ENCODE measurements at regions not wholly inside any gene's neighbourhood (a gene's known extent, or its start where the extent isn't known, plus 50 kb on each side); places are given as distances from the start of the nearest gene placed in this dataset.

DNA sequence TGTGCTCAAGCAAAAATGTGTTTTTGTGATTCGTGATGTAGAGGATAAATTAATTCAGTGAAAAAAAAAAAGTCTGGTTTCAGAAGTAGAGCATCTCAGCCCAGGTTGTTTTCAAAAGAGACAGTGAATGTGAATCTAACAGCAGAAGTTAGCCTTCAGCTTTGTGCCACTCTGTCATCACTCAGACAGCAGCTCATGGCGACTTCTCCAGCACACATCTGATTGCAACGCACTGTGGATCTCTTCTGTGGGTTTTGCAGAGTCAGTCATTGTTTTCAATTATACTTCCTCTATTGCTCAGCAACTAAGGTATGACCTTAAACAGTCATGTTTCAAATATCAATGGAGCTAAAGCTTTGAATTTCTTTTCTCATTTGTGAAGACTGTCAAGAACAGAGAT is 335.5 kb upstream of the POU3F2 start:
- ChIA-PET CTCF (no interaction called here), POLR2A (no interaction called here)
- no peak for DNase-seq (ENCODE audit: low read depth)
- Histone ChIP-seq H3K4me3 (ENCODE audit: low read depth, low read length) (no peak overlapping the region), H3K27me3 (ENCODE audit: control insufficient read depth, insufficient read depth, low read length) (no peaks in the 10 kb centered on the region), H3K36me3 (ENCODE audit: control insufficient read depth, insufficient read depth, low read length) (no peaks in the 10 kb centered on the region)
- TF ChIP-seq, protein P1, sequence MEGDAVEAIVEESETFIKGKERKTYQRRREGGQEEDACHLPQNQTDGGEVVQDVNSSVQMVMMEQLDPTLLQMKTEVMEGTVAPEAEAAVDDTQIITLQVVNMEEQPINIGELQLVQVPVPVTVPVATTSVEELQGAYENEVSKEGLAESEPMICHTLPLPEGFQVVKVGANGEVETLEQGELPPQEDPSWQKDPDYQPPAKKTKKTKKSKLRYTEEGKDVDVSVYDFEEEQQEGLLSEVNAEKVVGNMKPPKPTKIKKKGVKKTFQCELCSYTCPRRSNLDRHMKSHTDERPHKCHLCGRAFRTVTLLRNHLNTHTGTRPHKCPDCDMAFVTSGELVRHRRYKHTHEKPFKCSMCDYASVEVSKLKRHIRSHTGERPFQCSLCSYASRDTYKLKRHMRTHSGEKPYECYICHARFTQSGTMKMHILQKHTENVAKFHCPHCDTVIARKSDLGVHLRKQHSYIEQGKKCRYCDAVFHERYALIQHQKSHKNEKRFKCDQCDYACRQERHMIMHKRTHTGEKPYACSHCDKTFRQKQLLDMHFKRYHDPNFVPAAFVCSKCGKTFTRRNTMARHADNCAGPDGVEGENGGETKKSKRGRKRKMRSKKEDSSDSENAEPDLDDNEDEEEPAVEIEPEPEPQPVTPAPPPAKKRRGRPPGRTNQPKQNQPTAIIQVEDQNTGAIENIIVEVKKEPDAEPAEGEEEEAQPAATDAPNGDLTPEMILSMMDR (IDR thresholded peaks at IDR 0.05; ENCODE audit: insufficient read depth, low read depth, low read length): no peak

DNA sequence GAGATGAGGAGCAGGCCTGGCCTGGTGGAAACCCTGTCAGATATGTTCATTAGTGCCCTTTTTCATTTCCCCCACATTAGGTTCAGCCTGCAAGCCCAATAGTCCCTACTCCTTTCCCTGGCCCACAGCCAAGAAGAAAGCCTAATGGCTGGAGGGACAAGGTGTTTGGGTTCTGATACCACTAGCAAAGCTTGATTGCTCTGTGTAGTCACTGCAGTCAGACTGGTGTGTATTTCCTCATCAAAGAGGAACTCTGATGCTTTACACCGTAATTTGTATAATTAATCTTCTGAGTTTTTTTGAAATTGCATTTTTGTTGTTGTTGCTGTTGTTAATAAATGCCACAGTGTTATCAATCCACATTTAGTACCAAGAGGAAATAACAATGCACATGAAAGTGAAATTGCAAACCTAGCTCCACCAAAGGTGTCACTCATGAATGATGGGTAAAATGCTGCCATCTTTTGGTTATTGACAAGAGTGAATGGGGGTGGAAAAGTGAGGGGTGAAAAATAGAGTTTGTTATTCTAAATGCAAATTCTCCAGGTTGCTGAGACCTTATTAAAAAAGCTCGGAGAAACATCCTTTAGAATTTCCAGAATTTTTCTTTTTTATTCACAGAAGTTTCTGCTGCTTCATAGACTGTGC is 320.2 kb upstream of the POU3F2 start:
- Histone ChIP-seq H3K27me3 (ENCODE audit: control insufficient read depth, insufficient read depth, low read length) (no peaks in the 10 kb centered on the region), H3K4me3 (ENCODE audit: low read depth, low read length) (no peak overlapping the region), H3K36me3 (ENCODE audit: control insufficient read depth, insufficient read depth, low read length) (no peaks in the 10 kb centered on the region)
- TF ChIP-seq, protein P1 (IDR thresholded peaks at IDR 0.05; ENCODE audit: insufficient read depth, low read depth, low read length): no peak
- DNase-seq (ENCODE audit: low read depth): no peak
- ChIA-PET POLR2A (no interaction called here), CTCF (no interaction called here)

DNA sequence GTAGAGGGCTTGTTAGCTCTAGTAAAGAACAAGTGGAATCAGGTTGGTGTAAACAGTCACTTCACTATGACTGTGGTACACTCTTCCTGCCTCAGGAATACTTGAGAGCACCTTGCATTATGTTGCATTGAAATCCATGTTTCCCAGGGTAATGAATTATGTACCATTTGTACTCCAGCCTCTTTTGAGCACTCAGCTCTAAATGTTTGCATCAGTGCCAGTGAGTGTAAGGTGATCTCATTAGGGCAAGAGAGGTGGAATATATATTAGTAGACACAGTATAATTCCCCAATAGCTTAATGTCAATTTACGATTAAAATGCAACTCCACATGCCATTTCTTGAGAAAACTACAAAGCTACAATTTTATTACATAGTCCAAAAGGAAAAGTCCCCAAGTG is 319.6 kb upstream of the POU3F2 start:
- TF ChIP-seq, protein P1 (IDR thresholded peaks at IDR 0.05; ENCODE audit: insufficient read depth, low read depth, low read length): no peak
- Histone ChIP-seq H3K36me3 (ENCODE audit: control insufficient read depth, insufficient read depth, low read length) (no peaks in the 10 kb centered on the region), H3K27me3 (ENCODE audit: control insufficient read depth, insufficient read depth, low read length) (no peaks in the 10 kb centered on the region), H3K4me3 (ENCODE audit: low read depth, low read length) (no peak overlapping the region)
- DNase-seq (ENCODE audit: low read depth): no peak
- ChIA-PET CTCF (no interaction called here), POLR2A (no interaction called here)

DNA sequence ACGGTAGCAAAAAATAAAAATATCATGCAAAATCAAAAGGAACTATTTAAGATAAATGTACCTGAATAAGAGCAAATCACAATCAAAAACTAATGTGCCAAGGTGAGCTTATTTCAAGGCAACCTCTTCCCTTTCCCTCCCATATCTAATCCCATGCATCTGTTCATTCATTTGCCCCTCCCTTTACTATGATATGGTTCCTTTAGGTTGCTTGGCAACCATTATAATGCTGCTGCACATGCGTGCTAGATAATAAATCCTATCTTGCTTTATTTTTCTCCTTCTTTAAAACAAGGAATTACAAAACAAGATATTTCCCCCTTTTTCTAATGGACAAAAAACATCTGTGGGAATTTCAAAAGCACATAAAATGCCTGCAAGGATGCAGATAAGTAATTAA is 318.2 kb upstream of the POU3F2 start:
- no peaks in the 10 kb centered on the region for H3K27me3 ChIP-seq (ENCODE audit: control insufficient read depth, insufficient read depth, low read length)
- POLR2A ChIA-PET: no interaction called here
- DNase-seq (ENCODE audit: low read depth): no peak
- CTCF ChIA-PET: no interaction called here
- TF ChIP-seq, protein P1 (IDR thresholded peaks at IDR 0.05; ENCODE audit: insufficient read depth, low read depth, low read length): no peak
- H3K4me3 ChIP-seq (ENCODE audit: low read depth, low read length): no peak overlapping the region
- H3K36me3 ChIP-seq (ENCODE audit: control insufficient read depth, insufficient read depth, low read length): no peaks in the 10 kb centered on the region

DNA sequence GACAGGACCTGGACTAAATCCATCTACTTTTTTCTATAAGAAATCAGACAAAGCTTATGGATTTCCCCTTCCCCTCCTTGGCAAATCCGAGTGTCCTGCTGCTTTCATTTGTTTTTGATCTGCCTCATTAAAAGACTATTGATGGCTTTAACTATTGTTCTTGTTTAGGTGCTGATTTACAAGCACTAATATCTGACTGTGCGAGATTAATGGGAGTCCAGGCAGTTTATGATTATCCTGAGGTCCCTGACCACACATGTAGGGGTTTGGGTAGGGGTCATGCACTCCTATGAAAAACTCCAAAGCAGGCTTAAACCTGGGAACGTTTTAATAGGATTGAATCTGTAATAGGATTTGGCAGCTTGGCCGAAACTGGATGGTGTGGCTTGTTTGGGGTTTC is 317.5 kb upstream of the POU3F2 start:
- Histone ChIP-seq H3K27me3 (ENCODE audit: control insufficient read depth, insufficient read depth, low read length) (no peaks in the 10 kb centered on the region), H3K4me3 (ENCODE audit: low read depth, low read length) (no peak overlapping the region), H3K36me3 (ENCODE audit: control insufficient read depth, insufficient read depth, low read length) (no peaks in the 10 kb centered on the region)
- no peak for DNase-seq (ENCODE audit: low read depth)
- ChIA-PET POLR2A (no interaction called here), CTCF (no interaction called here)
- TF ChIP-seq, protein P1 (IDR thresholded peaks at IDR 0.05; ENCODE audit: insufficient read depth, low read depth, low read length): no peak

Measured in BJ (cell line).